SK-N-SH (cell line): ENCODE measurements at regions not wholly inside any gene's neighbourhood (a gene's known extent, or its start where the extent isn't known, plus 50 kb on each side); places are given as distances from the start of the nearest gene placed in this dataset.

Source experiments
- CTCF ChIP-seq: fragments of 200-600 bp; sonication (generic); IDR thresholded peaks from 2 replicates; pipeline ENCODE4 v1.6.1; 2017; ENCODE audit warnings: antibody characterized with exemption, mild to moderate bottlenecking, moderate library complexity
- EP300 ChIP-seq, 2 experiments: IDR thresholded peaks; 2 replicates each; pipeline versions ENCODE4 v1.4.0 to v1.6.1; 2012; ENCODE audit warnings: borderline replicate concordance in 1 of 2, low read depth in 1 of 2, low read length in 1 of 2
- EZH2phosphoT487 ChIP-seq: fragments of 200-600 bp; sonication (generic); IDR thresholded peaks from 2 replicates; pipeline ENCODE4 v1.6.1; 2017; ENCODE audit warnings: low read depth, mixed run types, mild to moderate bottlenecking, antibody characterized with exemption, moderate library complexity, borderline replicate concordance
- FOSL2 ChIP-seq: IDR thresholded peaks from 2 replicates; pipeline ENCODE4 v1.4.0; 2012; ENCODE audit warnings: low read depth, mild to moderate bottlenecking, moderate library complexity, borderline replicate concordance
- POLR2AphosphoS5 ChIP-seq: IDR thresholded peaks from 2 replicates; pipeline ENCODE4 v1.6.1; 2012; ENCODE audit warnings: low read depth, low read length
- RAD21 ChIP-seq: IDR thresholded peaks from 2 replicates; pipeline ENCODE4 v1.6.1; 2012; ENCODE audit warnings: mild to moderate bottlenecking, low read length
- REST ChIP-seq: IDR thresholded peaks from 2 replicates; pipeline ENCODE4 v1.6.1; 2012; ENCODE audit warnings: mild to moderate bottlenecking, low read depth, low read length, moderate library complexity
- SIN3A ChIP-seq: IDR thresholded peaks from 2 replicates; pipeline ENCODE4 v1.6.1; 2012; ENCODE audit warnings: low read depth, mild to moderate bottlenecking, low read length, moderate library complexity, borderline replicate concordance
- TAF1 ChIP-seq: IDR thresholded peaks from 2 replicates; pipeline ENCODE4 v1.6.1; 2012; ENCODE audit warnings: low read depth, mild to moderate bottlenecking, low read length, moderate library complexity, borderline replicate concordance

GRCh38 chr6:40778196-40778595 lies 191.0 kb upstream of the LRFN2 start:
- TF ChIP-seq CTCF: no peak
- no peak for TF ChIP-seq SIN3A
- TF ChIP-seq RAD21: no peak
- TF ChIP-seq EZH2phosphoT487: no peak
- TF ChIP-seq EP300 (IDR thresholded peaks at IDR 0.05; ENCODE audit: borderline replicate concordance in 1 of 2, low read depth in 1 of 2, low read length in 1 of 2): no peak
- TF ChIP-seq REST: no peak
- TF ChIP-seq FOSL2: peak; percentile 12; the same call in 1 of the 2 replicates
- TF ChIP-seq POLR2AphosphoS5: no peak
- no peak for TF ChIP-seq TAF1
